NCI-H2227 treated with DMSO at 0.1 percent for 48 hours (cell line): ENCODE measurements at regions not wholly inside any gene's neighbourhood (a gene's known extent, or its start where the extent isn't known, plus 50 kb on each side); places are given as distances from the start of the nearest gene placed in this dataset.

Source experiments
- DNase-seq: peaks from one replicate; lab custom pipeline; 2025; lab: John Stamatoyannopoulos, UW

DNA sequence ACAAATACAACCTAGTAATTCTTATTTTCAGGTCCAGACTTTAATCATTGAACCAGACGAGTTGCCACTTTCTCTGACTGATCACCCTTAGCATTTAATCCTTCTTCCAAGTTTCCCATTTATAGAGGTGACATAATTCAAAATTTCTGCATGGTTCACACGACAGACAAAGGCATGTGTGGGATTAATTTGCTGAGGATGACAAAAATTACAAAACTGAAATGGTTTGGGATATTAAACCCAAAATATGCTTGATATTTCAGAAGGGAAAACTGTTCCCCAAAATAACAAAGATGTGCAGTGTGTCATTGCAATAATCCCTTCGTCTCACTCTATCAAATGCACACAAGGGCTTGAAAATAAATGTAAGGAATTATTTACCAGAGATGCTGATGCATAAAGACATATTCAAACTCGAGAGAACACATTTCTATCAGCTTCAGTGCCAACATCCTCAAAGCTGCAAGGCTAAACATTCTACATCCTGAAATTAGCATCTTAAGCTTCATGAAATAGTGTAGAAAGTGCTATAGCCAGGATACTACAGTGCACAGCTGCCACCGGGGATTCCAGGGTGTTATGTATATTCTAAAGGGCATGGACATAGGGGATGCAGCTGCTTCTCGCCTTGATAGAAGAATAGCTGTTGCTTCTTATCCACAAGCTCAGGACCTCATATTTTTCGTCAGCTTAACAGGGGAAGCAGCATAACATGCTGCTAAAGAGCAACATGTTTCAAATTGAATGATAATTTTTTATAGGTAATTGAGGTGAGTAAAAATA, 198.7 kb upstream of the SLITRK1 start:
- DNase-seq = no peak

GRCh38 chr13:84077271-84077670, 195.0 kb upstream of the SLITRK1 start:
- no peak for DNase-seq

DNA sequence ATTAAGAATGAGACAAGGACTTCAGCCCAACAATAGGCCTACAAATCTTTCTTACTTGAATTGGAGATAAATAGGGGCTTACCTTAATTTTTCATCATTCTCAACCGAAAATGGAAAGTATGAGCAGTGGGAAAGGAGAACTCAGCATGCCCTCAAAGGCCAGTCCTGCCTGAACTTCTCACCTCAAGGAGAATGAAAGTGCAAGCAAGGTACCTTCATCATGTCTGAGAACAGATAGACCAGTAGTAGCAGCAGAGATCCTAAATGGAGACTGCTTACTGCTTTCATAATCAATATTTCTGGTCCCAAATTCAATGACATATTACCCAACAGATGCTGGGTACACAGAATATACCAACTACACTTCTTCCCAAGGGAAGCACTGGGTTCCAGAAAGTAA, 194.0 kb upstream of the SLITRK1 start:
- no peak for DNase-seq

- DNase-seq = no peak
Measured at GRCh38 chr13:84050536-84050935, 168.3 kb upstream of the SLITRK1 start.

DNA sequence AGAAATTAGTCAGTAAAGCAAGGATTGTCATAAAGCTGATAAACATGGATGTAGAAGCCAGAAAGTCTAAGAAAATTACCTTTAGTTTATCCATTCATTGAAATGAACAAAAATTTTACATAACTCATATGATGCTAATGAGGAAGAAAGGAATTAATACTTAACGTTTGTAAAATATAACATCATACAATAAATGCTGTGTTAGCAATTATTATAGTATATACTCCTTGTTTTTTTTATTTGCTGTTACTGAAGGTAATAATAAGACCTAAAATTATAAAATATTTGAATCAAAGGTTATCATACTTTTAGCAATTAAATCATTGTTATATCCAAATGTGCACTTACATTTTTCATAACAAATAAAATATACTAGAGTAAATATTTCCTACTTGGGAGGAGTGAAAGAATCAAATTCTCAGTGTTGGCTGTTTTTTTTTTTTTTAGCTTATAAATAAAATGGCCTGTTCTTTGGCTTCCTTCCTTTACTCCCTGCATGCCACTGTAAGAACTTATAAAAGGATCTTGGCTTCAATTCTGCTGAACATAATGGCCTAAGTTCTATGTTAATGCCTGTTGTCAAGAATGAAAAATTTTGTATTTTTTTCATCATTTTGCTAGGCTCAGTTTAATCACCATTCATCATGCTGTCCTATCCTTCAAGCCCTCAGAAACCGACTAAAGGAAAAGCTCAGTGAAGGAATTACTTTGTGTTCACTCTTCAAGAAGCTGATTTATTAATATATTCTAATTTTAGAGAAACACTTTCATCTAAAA, 167.4 kb upstream of the SLITRK1 start:
- DNase-seq = no peak

- DNase-seq = no peak
Measured at GRCh38 chr13:84044805-84045204, 162.5 kb upstream of the SLITRK1 start.

DNA sequence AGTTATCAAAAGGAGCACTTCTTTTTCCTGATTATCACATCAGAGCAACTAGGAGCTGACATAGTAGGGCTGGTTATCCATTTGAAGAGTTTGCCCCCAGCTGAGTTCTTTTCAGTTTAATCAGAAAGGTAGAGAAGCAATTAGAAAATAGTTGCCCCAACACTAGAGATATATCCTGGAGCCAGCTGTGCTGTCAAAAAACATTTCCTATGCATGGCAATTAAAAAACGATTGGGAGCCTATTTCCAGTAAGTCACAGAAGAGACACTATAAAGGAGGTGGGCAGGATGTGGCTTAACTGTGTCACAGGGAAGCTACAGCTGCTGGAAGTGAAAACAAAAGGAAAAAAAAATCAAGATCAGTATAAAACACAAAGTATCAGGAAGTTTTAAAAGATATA, 155.7 kb upstream of the SLITRK1 start:
- no peak for DNase-seq

GRCh38 chr13:84032116-84032515, 149.8 kb upstream of the SLITRK1 start:
- DNase-seq = no peak

GRCh38 chr13:84031120-84031519, 148.8 kb upstream of the SLITRK1 start:
- DNase-seq = no peak

GRCh38 chr13:84029396-84029795, 147.1 kb upstream of the SLITRK1 start:
- DNase-seq = no peak

- DNase-seq = no peak
Measured at GRCh38 chr13:84025824-84026223, 143.6 kb upstream of the SLITRK1 start.

GRCh38 chr13:83996415-83996814, 114.1 kb upstream of the SLITRK1 start:
- no peak for DNase-seq

DNA sequence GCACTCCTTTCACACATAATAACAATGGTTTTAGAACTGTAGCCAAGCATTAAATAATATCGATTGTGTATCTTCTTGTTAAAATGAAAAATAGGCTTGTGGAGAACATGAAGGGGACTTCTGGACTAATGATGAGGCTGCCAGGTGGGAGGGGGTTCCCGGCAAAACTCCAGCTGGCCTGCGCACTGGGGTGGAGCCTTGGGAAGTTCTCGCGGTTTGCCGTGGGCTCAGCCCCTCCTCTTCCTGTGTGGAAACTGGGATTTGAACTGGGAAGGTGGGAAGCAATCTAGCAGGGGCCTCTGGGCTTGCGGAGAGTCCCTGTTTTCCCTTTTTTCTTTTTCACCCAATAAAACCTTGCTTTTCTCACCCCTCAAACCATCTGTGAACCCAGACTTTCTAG, 113.7 kb upstream of the SLITRK1 start:
- no peak for DNase-seq

GRCh38 chr13:83992566-83993358, 110.5 kb upstream of the SLITRK1 start:
- DNase-seq = no peak

DNA sequence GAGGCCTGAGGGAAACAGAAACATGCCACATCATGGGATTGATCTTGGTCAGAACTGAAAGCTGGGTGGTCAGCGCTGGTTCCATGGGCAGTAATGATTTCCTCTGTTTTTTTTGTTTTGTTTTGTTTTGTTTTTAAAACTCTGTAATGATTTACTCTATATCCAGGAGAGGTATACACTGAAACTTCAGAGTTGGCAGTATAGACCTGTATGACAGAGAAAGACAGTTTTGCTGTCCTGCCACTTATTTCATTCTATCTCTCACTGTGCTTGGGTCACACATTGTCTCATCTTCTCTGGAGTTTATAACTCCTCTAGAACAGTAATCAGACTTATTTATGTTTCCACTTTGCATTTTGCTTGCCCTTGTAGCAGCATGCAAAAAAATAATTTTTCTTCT, 105.1 kb upstream of the SLITRK1 start:
- no peak for DNase-seq

DNA sequence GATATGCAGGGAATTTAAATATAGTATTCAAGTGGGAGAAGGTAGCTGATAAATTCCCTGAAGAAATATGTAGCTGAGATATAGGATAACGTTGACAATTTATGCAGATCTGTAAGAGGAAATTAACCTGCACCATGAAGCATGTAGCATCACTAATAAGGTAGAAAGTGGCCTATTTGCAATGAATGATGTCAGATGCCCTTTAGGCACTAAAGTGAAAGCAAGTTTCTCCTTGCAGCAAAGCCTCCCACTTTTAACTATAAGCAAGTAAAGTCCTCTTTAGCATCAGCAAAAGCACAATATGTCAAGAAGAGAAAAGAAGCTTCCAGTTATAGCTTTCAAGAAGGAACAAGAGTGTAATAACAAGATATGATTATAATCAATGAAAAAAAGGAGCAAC, 102.5 kb upstream of the SLITRK1 start:
- DNase-seq = no peak

GRCh38 chr13:83980331-83980730, 98.1 kb upstream of the SLITRK1 start:
- DNase-seq = no peak

GRCh38 chr13:83975655-83976165, 93.4 kb upstream of the SLITRK1 start:
- DNase-seq = no peak

DNA sequence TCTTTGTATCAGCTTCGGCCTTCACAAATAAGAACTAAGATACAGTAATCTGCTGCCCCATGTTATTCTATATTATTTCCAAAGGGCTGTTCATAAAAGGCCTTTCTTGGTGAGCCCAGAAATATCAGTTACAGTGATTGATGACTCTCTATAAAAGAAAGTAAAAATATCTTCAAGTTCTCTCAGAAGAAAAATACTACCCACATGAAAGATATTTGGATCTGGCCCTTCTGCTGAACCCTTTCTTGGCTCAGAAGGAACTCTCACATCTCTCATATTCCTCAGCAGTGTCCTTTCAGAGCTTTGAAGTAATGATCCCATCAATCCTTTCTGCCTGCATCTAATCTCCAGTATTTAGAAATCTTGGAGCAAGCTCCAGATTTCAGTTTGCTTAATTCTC, 76.3 kb upstream of the SLITRK1 start:
- no peak for DNase-seq

DNA sequence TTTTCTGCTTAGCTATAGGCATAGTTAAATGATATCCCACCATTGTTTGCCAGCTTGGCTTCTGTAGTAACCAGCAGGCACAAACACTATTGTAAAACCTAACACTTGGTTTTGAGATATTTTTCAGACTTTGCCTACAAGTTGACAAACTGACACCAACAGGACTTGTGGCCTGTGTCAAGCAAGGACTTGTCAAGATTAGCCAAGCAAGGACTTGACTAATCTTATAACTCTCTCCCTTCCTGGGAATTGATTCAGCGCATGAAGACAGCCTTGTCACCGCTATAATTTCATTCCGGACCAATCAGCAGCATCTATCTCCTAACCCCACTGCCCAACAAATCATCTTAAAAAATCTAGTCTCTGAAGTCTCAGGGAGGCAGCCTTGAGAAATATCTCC, 72.7 kb upstream of the SLITRK1 start:
- DNase-seq = no peak

DNA sequence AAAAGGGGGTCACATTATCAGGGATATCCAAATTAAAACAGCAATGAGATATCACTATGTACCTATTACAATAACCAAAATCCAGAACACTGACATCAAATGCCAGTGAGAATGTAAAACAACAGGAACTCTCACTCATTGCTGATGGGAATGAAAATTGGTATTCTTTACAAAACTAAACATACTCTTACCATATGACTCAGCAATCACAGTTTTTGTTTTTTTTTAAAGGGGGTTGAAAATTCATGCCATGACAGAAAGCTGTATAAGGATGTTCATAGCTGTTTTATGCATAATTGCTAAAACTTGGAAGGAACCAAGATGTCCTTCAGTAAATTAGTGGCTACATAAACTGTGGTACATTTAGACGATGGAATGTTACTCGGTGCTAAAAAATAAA, 71.6 kb upstream of the SLITRK1 start:
- DNase-seq = no peak

DNA sequence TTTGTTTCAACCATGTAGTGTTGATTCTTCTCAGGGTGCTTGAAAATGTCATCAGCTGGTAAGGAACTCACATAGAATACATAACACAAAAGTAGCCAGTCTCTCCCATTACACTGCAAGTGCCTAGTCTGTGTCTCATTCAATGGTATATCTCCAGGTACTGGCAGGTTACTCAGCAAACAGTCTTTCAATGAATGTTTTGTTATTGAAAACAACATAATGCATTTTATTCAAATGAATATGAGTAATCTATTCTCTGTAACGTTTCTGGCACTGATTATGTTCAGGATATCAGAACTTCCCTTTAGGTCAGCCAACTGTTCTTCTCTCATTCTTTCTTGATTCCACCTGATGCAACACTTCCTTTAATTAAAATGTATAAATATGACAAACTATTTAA, 68.0 kb upstream of the SLITRK1 start:
- DNase-seq = no peak
